Left ventricle myocardium superior (tissue), 1 donor: ENCODE measurements at regions not wholly inside any gene's neighbourhood (a gene's known extent, or its start where the extent isn't known, plus 50 kb on each side); places are given as distances from the start of the nearest gene placed in this dataset.
"Not testable (repeated sequence)": the region's sequence is repeated elsewhere in the genome, so short reads cannot be mapped to it uniquely, and the experiment has no call there.

Experiments used
- ATAC-seq: fragments of 200-7000 bp; cut with Tn5 transposase; one replicate; pipeline ENCODE4 v1.9.1; 2020; ENCODE audit warnings: mild to moderate bottlenecking, moderate library complexity
- DNase-seq: peaks from one replicate; pipeline ENCODE4 v3.0.0-alpha.2; 2020
- intact Hi-C: fragments of 100-400 bp; cut with micrococcal nuclease; formaldehyde crosslinking; loops from one replicate; pipeline ENCODE4 v1.11.0; 2022
- donor health status: DM: no; HTN: yes; CAD: no; lungs with severe emphysema.

DNA sequence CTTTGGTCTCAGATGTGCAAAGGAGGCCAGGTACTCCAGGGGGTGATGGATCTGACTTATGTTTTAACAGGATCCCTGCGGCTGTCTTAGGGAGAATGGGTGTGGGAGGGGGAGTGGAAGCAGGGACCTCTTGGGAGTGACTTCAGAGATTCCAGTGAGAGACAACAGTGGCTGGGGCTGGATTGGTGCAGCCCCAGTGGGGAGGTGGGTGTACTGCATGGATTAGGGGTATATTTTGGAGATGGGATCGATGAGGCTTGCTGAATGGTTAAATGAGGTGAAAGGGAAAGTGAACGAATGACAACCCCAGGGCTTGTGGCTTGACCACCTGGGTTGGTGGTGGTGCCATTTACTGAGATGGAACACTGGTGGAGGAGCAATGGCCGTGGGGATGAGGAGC, 211.0 kb downstream of the ATP6V0E2 start:
- ATAC-seq, intact Hi-C loops, DNase-seq: not testable (repeated sequence)

- DNase-seq, intact Hi-C loops: not testable (repeated sequence)
- peak; percentile 48 for ATAC-seq
Observed at GRCh38 chr7:150087478-150087877, 213.7 kb downstream of the ATP6V0E2 start.

GRCh38 chr7:150089139-150089538, 215.4 kb downstream of the ATP6V0E2 start:
- intact Hi-C loops, DNase-seq: not testable (repeated sequence)
- peak; percentile 22 for ATAC-seq

DNA sequence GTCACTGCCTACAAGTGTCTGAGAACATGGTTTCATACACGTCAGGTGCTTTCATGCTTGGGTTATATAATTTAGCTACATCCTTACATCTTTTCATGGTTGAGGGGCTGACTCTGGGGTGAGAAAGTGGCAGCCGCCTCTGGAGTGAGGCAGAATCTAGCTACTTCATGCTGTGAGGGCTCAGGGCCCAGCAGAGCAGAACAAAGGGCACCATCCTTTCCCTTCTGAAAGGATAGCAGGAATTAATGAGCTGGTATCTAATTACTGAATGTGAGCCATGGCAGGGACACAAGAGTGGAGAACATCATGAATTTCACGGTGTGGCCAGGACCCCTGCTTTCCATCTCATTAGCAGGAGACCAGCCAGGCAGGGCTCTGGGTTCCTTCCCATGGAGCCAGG, 217.0 kb downstream of the ATP6V0E2 start:
- DNase-seq, intact Hi-C loops, ATAC-seq: not testable (repeated sequence)

GRCh38 chr7:150093897-150094296, 220.1 kb downstream of the ATP6V0E2 start:
- not testable (repeated sequence) for ATAC-seq

GRCh38 chr7:150096213-150096994, 222.6 kb downstream of the ATP6V0E2 start:
- ATAC-seq, DNase-seq, intact Hi-C loops: not testable (repeated sequence)

More at GRCh38 chr7:150093897-150094296, 220.1 kb downstream of the ATP6V0E2 start:
- DNase-seq, intact Hi-C loops: not testable (repeated sequence)

DNA sequence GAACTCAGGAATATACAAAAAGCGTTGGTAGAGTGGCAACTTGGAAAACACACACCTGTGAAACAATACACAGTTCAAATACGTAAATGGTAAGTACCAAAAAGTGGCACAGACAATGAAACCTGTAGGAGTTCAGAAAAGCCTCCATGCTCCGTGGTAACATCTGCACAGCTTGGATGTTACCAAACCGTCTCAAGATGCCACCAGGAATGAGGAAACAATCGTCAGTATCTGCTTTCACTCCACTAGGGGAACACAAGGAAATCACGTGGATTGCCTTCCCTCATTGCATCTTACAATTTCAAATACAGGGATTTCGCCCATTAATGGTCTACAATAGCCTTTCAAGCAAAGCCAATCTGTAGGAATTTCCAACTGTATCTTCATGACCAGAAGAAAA, 224.6 kb upstream of the LRRC61 start:
- DNase-seq, intact Hi-C loops, ATAC-seq: not testable (repeated sequence)

DNA sequence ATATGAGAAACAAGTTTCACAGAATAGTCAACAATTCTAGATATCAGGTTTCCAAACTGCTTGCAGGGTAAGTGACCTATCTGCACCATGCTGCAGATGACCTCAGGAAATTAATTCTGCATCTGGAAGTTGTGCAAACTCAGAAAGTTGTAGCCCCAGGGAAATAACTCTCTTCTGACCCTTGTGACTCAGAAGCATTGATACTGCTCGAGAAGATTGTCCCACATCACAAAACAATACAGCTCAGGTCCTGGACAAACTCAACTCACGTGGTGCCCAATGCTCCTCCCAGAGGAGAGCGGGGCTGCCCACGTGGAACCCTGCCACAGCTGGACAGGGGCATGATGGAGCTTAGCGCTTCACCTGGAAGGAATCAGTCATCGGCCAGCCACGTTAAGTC, 221.9 kb upstream of the LRRC61 start:
- ATAC-seq, intact Hi-C loops, DNase-seq: not testable (repeated sequence)

GRCh38 chr7:150107283-150107682, 215.9 kb upstream of the LRRC61 start:
- ATAC-seq, DNase-seq, intact Hi-C loops: not testable (repeated sequence)

DNA sequence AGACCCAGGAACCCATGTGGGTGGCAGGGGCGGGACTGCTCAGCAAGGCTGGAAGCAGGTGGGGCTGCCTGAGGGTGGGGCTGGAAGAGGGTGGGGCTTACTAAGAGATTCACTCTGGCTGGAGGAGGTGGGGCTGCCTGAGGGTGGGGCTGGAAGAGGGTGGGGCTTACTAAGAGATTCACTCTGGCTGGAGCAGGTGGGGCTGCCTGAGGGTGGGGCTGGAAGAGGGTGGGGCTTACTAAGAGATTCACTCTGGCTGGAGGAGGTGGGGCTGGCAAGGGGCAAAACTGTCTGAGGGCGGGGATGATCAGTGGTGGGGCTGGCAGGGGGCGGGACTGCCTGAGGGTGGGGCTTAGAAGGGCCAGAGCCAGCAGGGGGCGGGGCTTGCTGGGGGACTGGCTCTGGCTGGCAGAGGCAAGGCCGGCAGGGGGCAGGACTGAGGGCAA, 212.8 kb upstream of the LRRC61 start:
- intact Hi-C loops, DNase-seq, ATAC-seq: not testable (repeated sequence)

- ATAC-seq, DNase-seq, intact Hi-C loops: not testable (repeated sequence)
Observed at GRCh38 chr7:150110882-150111281, 212.3 kb upstream of the LRRC61 start.

DNA sequence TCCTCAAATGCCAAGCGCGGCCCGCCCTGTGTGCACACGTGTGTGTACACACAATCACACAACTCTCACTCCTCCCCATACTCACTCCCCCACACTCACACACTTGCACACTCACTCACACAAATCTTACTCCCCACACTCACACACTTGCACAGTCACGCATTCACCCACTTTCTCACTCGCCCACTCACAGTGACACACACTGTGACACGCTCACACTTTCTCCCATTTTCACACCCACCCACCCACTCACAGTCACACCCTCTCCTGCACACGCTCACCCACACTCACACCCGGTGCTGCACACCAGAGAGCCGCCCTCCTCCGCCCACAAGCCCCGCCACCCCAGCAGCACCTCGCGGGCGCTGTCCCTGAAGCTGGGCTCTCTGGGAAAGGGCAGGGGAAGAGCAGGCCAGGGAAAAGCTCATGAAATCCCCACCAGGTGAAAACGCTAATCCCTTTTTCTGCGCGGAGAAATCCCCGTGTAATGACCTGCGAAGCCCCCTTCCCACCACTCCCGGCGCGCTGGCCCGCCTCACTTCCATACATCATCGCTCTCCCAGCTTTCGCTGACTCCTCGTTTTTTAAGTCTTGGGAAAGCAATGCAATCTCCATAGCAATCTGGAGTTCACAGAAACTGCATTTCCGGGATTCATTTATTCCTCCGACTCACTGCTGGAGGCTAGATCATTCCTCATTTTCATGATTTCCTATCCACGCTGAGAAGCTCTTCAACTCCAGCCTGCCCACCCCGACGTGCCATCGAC, 211.6 kb upstream of the LRRC61 start:
- intact Hi-C loops, ATAC-seq, DNase-seq: not testable (repeated sequence)

GRCh38 chr7:150113301-150113700, 209.9 kb upstream of the LRRC61 start:
- ATAC-seq, intact Hi-C loops, DNase-seq: not testable (repeated sequence)

GRCh38 chr7:150114591-150114990, 208.6 kb upstream of the LRRC61 start:
- ATAC-seq, intact Hi-C loops, DNase-seq: not testable (repeated sequence)

- ATAC-seq, DNase-seq, intact Hi-C loops: not testable (repeated sequence)
Observed at GRCh38 chr7:150119966-150120365, 203.2 kb upstream of the LRRC61 start.

- ATAC-seq, DNase-seq, intact Hi-C loops: not testable (repeated sequence)
Observed at GRCh38 chr7:150125831-150126230, 197.3 kb upstream of the LRRC61 start.

DNA sequence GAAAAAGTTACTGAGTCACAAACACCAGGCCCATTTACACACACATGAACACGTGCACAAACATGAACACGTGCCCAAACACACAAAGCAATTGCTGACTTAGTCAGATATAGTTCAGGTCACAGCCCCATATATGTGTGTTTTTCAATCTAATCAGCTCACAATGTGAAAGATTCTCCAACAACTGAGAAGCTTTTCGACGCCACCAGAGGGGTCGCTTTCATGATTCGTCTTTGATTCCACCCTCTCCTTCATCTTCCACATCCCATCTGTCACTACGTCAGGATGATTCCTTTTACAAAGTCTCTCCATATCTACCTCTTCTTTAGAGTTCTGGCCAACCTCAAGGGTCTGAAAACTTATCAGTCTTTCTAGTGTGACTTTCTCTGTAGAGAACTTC, 188.7 kb upstream of the LRRC61 start:
- intact Hi-C loops, DNase-seq, ATAC-seq: not testable (repeated sequence)

DNA sequence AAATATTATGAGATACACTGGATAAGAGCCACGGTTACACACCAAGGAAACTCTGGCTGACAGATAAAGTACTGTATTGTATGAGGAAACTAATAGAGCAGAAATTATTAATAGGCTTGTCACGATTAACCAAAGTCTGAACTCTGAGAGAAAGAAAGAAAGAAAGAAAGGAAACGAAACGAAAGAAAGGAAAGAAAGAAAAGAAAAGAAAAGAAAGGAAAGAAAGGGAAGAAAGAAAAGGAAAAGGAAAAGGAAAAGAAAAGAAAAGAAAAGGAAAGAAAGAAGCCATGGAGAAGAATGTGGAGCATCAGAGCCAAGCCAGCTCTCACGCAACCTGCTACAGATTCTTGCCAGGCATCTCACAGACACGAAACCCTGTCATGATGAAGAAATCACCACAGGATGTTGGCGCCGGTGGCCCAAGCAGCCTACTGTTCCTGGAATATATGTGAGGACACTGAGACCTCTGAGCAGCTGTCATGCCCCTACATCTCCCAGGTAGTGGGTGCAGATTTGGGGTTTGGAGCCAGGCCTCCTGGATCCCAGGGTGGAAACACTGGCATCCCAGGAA, 187.4 kb upstream of the LRRC61 start:
- DNase-seq, ATAC-seq, intact Hi-C loops: not testable (repeated sequence)

- intact Hi-C loops, DNase-seq, ATAC-seq: not testable (repeated sequence)
Observed at GRCh38 chr7:150139840-150140239, 183.3 kb upstream of the LRRC61 start.
